K562 (cell line): ENCODE measurements at regions not wholly inside any gene's neighbourhood (a gene's known extent, or its start where the extent isn't known, plus 50 kb on each side); places are given as distances from the start of the nearest gene placed in this dataset.
A peak's percentile ranks its signal among the peaks of the same experiment; 100 is the strongest.

Source experiments
- ATAC-seq: fragments of 200-7000 bp; cut with Tn5 transposase; 3 replicates; pipeline ENCODE4 v1.9.1; 2020; ENCODE audit warnings: moderate library complexity
- BruUV-seq: library from RNA; stranded (reverse); fragments of 400-500 nt; replicated peaks from 2 replicates; lab custom pipeline; 2021; lab: Mats Ljungman, UMichigan
- CTCF ChIA-PET: fragments of 300-600 bp; formaldehyde crosslinking; extraction: SDS; loops from one replicate; lab custom pipeline; 2021; ENCODE audit warnings: low intra/inter-chr PET ratio; lab: Yijun Ruan, JAX
- POLR2A ChIA-PET: fragments of 300-600, 350-650 bp; sonication (Branson Sonifier 250); formaldehyde crosslinking; extraction: SDS; loops from one replicate; lab custom pipeline; 2021; ENCODE audit warnings: antibody characterized with exemption, inconsistent platforms; lab: Yijun Ruan, JAX
- DNase-seq, 4 experiments: peaks; one replicate each; pipeline versions ENCODE4 v3.0.0 to v3.0.0-alpha.2; 2011 to 2018; ENCODE audit warnings: low spot score in 3 of 4, mixed read lengths in 3 of 4; ENCODE audit errors: extremely low read depth in 1 of 4
- FAIRE-seq: peaks from 2 replicates; lab custom pipeline; 2011; peaks lifted over from hg19 to GRCh38; lab: Jason Lieb, UNC
- H2AFZ ChIP-seq: 2 replicates; pipeline ENCODE4 v1.6.0; 2011; ENCODE audit warnings: low read depth, low read length, control low read depth, inconsistent platforms
- H3K27ac ChIP-seq: fragments of 200-600 bp; 3 replicates; pipeline ENCODE4 v1.8.0; 2011; ENCODE audit warnings: low read depth, mild to moderate bottlenecking, control low read depth, inconsistent platforms, low read length, moderate library complexity, mixed read lengths; ENCODE audit errors: extremely low read depth
- H3K27me3 ChIP-seq, 2 experiments: fragments of 300-600 bp in 1 of 2; 2 replicates in 1 of 2; 3 replicates in 1 of 2; pipeline versions ENCODE4 v1.6.0 to v1.8.0; 2011; ENCODE audit warnings: inconsistent platforms in 2 of 2, low read length in 2 of 2, mild to moderate bottlenecking in 1 of 2, mixed read lengths in 1 of 2, moderate library complexity in 1 of 2; ENCODE audit not compliant: control insufficient read depth in 2 of 2, insufficient read depth in 2 of 2
- H3K36me3 ChIP-seq: fragments of 300-600 bp; 3 replicates; pipeline ENCODE4 v1.8.0; 2011; ENCODE audit warnings: mild to moderate bottlenecking, low read length, inconsistent platforms; ENCODE audit not compliant: control insufficient read depth, insufficient read depth
- H3K4me1 ChIP-seq, 2 experiments: fragments of 200-600 bp in 1 of 2; replicated peaks in 1 of 2; 2 replicates in 1 of 2; 3 replicates in 1 of 2; pipeline versions ENCODE4 v1.5.1 to v1.8.0; 2011; ENCODE audit warnings: inconsistent platforms in 2 of 2, low read length in 2 of 2, mild to moderate bottlenecking in 1 of 2, mixed read lengths in 1 of 2, moderate library complexity in 1 of 2; ENCODE audit not compliant: control insufficient read depth in 2 of 2, insufficient read depth in 2 of 2
- H3K4me2 ChIP-seq: 2 replicates; pipeline ENCODE4 v1.6.1; 2011; ENCODE audit warnings: low read length, control low read depth, inconsistent platforms, mixed read lengths; ENCODE audit not compliant: insufficient read depth
- H3K4me3 ChIP-seq: fragments of 200-600 bp; sonication (generic), shearing (Covaris generic); 2 replicates; pipeline ENCODE4 v1.5.1; 2016; ENCODE audit warnings: control low read depth, inconsistent platforms
- H3K79me2 ChIP-seq: fragments of 200-600 bp; 3 replicates; pipeline ENCODE4 v1.8.0; 2011; ENCODE audit warnings: low read length, inconsistent platforms; ENCODE audit not compliant: control insufficient read depth, insufficient read depth
- H3K9ac ChIP-seq, 2 experiments: 2 replicates each; pipeline versions ENCODE4 v1.6.0 to v1.6.1; 2011; ENCODE audit warnings: low read depth in 2 of 2, low read length in 2 of 2, control low read depth in 1 of 2, inconsistent platforms in 1 of 2, mild to moderate bottlenecking in 1 of 2, mixed read lengths in 1 of 2; ENCODE audit not compliant: insufficient read depth in 1 of 2
- H3K9me1 ChIP-seq: one replicate; pipeline ENCODE4 v1.6.0; 2011; ENCODE audit warnings: inconsistent platforms, mild to moderate bottlenecking, low read length, moderate library complexity; ENCODE audit not compliant: control insufficient read depth, insufficient read depth
- H3K9me3 ChIP-seq: replicated peaks from 2 replicates; pipeline ENCODE4 v1.5.1; 2011; ENCODE audit warnings: low read depth, low read length, inconsistent platforms; ENCODE audit not compliant: control insufficient read depth, insufficient read depth
- H4K20me1 ChIP-seq: replicated peaks from 2 replicates; pipeline ENCODE4 v1.6.1; 2011; ENCODE audit warnings: low read length, inconsistent platforms, mixed read lengths; ENCODE audit not compliant: control insufficient read depth, insufficient read depth
- KDM1A ChIP-seq, 2 experiments: fragments of 450-650 bp; IDR thresholded peaks; 2 replicates each; pipeline ENCODE4 v1.6.1; 2016; ENCODE audit warnings: mild to moderate bottlenecking in 2 of 2
- KHSRP ChIP-seq: fragments of 450-650 bp; IDR thresholded peaks from 2 replicates; pipeline ENCODE4 v1.6.1; 2017
- PURB ChIP-seq: sonication (generic); formaldehyde crosslinking; IDR thresholded peaks from 2 replicates; pipeline ENCODE4 v1.9.0; 2021; ENCODE audit warnings: low read depth, mild to moderate bottlenecking, missing genetic modification reagents
- RAD21 ChIP-seq, 2 experiments: fragments of 250-450 bp in 1 of 2; fragments of 450-650 bp in 1 of 2; sonication (Bioruptor Pico) in 1 of 2; formaldehyde crosslinking in 1 of 2; IDR thresholded peaks in 1 of 2; conservative IDR thresholded peaks in 1 of 2; 2 replicates each; pipeline versions ENCODE4 v1.4.0 to v1.8.0; 2020 to 2022; ENCODE audit warnings: mild to moderate bottlenecking in 2 of 2, moderate library complexity in 1 of 2
- REST ChIP-seq, 2 experiments: fragments of 450-650 bp; formaldehyde crosslinking in 1 of 2; IDR thresholded peaks; 2 replicates each; pipeline versions ENCODE4 v1.4.0 to v1.6.1; 2014 to 2020; ENCODE audit warnings: mild to moderate bottlenecking in 2 of 2, borderline replicate concordance in 1 of 2, low read depth in 1 of 2
- RNF2 ChIP-seq: sonication (generic); IDR thresholded peaks from 2 replicates; pipeline ENCODE4 v1.6.1; 2016
- WGBS: fragments of 100-300 bp; shearing (Covaris generic); methylation state at CpG from one replicate; pipeline ENCODE4 v1.1.6; 2016; ENCODE audit warnings: low coverage, mixed read lengths; ENCODE audit not compliant: insufficient coverage; ENCODE audit errors: missing lambda C conversion rate; 5-methylcytosine and 5-hydroxymethylcytosine counted together
- in situ Hi-C: fragments of 300-500 bp; cut with MboI; formaldehyde crosslinking; loops from 4 replicates; pipeline ENCODE4 v1.15.0; 2018; ENCODE audit warnings: inconsistent platforms, mixed read lengths
- intact Hi-C: fragments of 100-400 bp; cut with micrococcal nuclease; formaldehyde crosslinking; loops from 2 replicates; pipeline ENCODE4 v1.14.2; 2022

GRCh38 chr15:47194718-47195117, 522.6 kb upstream of the SEMA6D start:
- no peaks in the 10 kb centered on the region for H3K36me3 ChIP-seq
- intact Hi-C loops, result loop anchor here (5.0 to 10.0 kb wide), 3 partner anchors 1093 to 1480 kb away; no protein-coding TSS in a partner anchor
- H3K9me1 ChIP-seq, result no peaks in the 10 kb centered on the region
- H3K9me3 ChIP-seq, result no peaks in the 10 kb centered on the region
- H3K27ac ChIP-seq, result no peak overlapping the region
- BruUV-seq, result no TSS peak
- H3K4me1 ChIP-seq, result no peaks in the 10 kb centered on the region
- no peak overlapping the region for H3K4me3 ChIP-seq
- WGBS, result 7% methylated on average over 2 of the region's 2 CpGs
- no peak overlapping the region for H3K4me2 ChIP-seq
- ChIA-PET POLR2A (no interaction called here), CTCF (no interaction called here)
- no peak for DNase-seq
- no peaks in the 10 kb centered on the region for H4K20me1 ChIP-seq
- H3K9ac ChIP-seq, result no peak overlapping the region
- no peak overlapping the region for H2AFZ ChIP-seq
- H3K79me2 ChIP-seq, result no peaks in the 10 kb centered on the region
- no peak for TF ChIP-seq KDM1A (IDR thresholded peaks at IDR 0.05)
- no peak for TF ChIP-seq RNF2
- peak in 1 of 2 experiments; percentile 32; a peak in 2 of 4 replicates for TF ChIP-seq RAD21 (CRISPR knock-in tag; conservative IDR thresholded peaks at IDR 0.05 in 1 of 2, IDR thresholded peaks at IDR 0.05 in 1 of 2)
- H3K27me3 ChIP-seq, result no peaks in the 10 kb centered on the region
- in situ Hi-C loops, result no loop called here
- no peak for FAIRE-seq
- no peak for ATAC-seq

DNA sequence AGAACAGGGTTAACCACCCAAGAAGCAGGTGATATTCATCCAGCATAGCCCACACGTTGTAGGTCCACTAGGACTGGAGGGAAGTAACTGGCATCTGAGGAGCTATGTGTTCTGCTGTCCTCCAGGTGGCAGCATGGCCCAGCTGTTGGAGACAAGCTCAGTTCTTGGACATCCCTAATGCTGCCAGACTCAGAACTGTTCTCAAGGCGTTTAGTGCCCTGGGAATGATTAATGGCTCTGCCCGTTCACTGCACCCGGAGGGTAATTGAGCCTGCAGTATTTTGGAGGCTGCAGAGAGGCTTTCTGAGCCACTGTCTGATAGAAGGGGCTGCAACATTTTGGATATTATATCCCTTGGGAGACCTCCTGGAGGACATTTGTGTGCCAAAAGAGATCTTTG, 521.3 kb upstream of the SEMA6D start:
- Histone ChIP-seq H3K9ac (no peak overlapping the region), H3K27me3 (no peaks in the 10 kb centered on the region), H3K27ac (no peak overlapping the region), H4K20me1 (no peaks in the 10 kb centered on the region), H3K36me3 (no peaks in the 10 kb centered on the region), H3K9me1 (no peaks in the 10 kb centered on the region), H3K4me2 (no peak overlapping the region), H3K9me3 (no peaks in the 10 kb centered on the region), H3K4me1 (no peaks in the 10 kb centered on the region), H3K4me3 (no peak overlapping the region), H2AFZ (no peak overlapping the region), H3K79me2 (no peaks in the 10 kb centered on the region)
- in situ Hi-C loops (no loop called here), intact Hi-C loops (loop anchor here (5.0 to 10.0 kb wide), 3 partner anchors 1091 to 1481 kb away; no protein-coding TSS in a partner anchor)
- CTCF ChIA-PET, result interaction anchor here (0.7 kb wide), 1 partner anchor 1090 kb away, joined by 4 read pairs; no protein-coding TSS in a partner anchor
- POLR2A ChIA-PET, result interaction anchor here (0.5 to 0.9 kb wide), 3 partner anchors 646 to 1141 kb away, joined by 3 to 4 read pairs (median 3); no protein-coding TSS in a partner anchor
- BruUV-seq, result no TSS peak
- ATAC-seq (peak; percentile 63; the same call in 2 of the 3 replicates), DNase-seq (peak; percentile 15 to 52 (median 22)), FAIRE-seq (peak; percentile 61)
- WGBS, result 0% methylated on average over 4 of the region's 4 CpGs
- TF ChIP-seq RAD21 (CRISPR knock-in tag; conservative IDR thresholded peaks at IDR 0.05 in 1 of 2, IDR thresholded peaks at IDR 0.05 in 1 of 2) (peak; percentile 76), REST (IDR thresholded peaks at IDR 0.05; ENCODE audit: borderline replicate concordance) (peak; percentile 30; the same call in 1 of the 2 replicates), REST (CRISPR knock-in tag; IDR thresholded peaks at IDR 0.05; ENCODE audit: low read depth) (no peak), PURB (CRISPR knock-in tag) (no peak), KHSRP (no peak)
